GM06990 (cell line): ENCODE measurements at regions not wholly inside any gene's neighbourhood (a gene's known extent, or its start where the extent isn't known, plus 50 kb on each side); places are given as distances from the start of the nearest gene placed in this dataset.
"Not testable (repeated sequence)": the region's sequence is repeated elsewhere in the genome, so short reads cannot be mapped to it uniquely, and the experiment has no call there.

ENCODE experiments used
- DNase-seq: peaks from one replicate; pipeline ENCODE4 v3.0.0-alpha.2; 2011; ENCODE audit not compliant: insufficient read length; ENCODE audit errors: extremely low read depth
- H3K27me3 ChIP-seq: replicated peaks from 2 replicates; pipeline ENCODE4 v1.6.0; 2011; ENCODE audit warnings: low read length; ENCODE audit not compliant: control insufficient read depth, insufficient read depth
- H3K36me3 ChIP-seq: 2 replicates; pipeline ENCODE4 v1.5.1; 2011; ENCODE audit warnings: low read length; ENCODE audit not compliant: control insufficient read depth, insufficient read depth
- H3K4me3 ChIP-seq: replicated peaks from 2 replicates; pipeline ENCODE4 v1.5.1; 2011; ENCODE audit warnings: low read depth, mild to moderate bottlenecking, control low read depth, low read length
- TF ChIP-seq, protein P1 (sequence below): IDR thresholded peaks from 2 replicates; pipeline ENCODE4 v1.5.1; 2011; ENCODE audit warnings: low read length, control low read depth, mild to moderate bottlenecking, inconsistent platforms; ENCODE audit not compliant: insufficient read depth, poor library complexity, severe bottlenecking

- Histone ChIP-seq H3K27me3 (no peaks in the 10 kb centered on the region), H3K36me3 (no peaks in the 10 kb centered on the region), H3K4me3 (no peak overlapping the region)
- no peak for DNase-seq
- TF ChIP-seq, protein P1, sequence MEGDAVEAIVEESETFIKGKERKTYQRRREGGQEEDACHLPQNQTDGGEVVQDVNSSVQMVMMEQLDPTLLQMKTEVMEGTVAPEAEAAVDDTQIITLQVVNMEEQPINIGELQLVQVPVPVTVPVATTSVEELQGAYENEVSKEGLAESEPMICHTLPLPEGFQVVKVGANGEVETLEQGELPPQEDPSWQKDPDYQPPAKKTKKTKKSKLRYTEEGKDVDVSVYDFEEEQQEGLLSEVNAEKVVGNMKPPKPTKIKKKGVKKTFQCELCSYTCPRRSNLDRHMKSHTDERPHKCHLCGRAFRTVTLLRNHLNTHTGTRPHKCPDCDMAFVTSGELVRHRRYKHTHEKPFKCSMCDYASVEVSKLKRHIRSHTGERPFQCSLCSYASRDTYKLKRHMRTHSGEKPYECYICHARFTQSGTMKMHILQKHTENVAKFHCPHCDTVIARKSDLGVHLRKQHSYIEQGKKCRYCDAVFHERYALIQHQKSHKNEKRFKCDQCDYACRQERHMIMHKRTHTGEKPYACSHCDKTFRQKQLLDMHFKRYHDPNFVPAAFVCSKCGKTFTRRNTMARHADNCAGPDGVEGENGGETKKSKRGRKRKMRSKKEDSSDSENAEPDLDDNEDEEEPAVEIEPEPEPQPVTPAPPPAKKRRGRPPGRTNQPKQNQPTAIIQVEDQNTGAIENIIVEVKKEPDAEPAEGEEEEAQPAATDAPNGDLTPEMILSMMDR = no peak
Observed at GRCh38 chr6:106857771-106858652, 116.5 kb downstream of the CD24 start.

DNA sequence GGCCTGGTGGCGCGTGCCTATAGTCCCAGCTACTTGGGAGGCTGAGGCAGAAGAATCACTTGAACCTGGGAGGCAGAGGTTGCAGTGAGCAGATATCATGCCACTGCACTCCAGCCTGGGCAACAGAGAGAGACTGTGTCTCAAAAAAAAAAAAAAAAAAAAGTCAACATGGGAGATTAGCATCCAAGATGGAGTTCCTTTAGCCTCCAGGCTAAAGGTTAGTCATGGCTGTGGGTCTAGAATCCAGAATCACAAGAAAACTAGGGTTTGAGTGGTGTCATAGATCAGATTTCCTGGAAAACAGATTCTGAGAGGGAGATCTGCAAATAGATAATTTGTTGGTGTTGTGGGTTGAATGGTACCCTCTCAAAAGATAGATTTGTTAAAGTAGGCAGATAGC, 117.2 kb downstream of the CD24 start:
- DNase-seq, H3K4me3 ChIP-seq, H3K36me3 ChIP-seq, H3K27me3 ChIP-seq: not testable (repeated sequence)

DNA sequence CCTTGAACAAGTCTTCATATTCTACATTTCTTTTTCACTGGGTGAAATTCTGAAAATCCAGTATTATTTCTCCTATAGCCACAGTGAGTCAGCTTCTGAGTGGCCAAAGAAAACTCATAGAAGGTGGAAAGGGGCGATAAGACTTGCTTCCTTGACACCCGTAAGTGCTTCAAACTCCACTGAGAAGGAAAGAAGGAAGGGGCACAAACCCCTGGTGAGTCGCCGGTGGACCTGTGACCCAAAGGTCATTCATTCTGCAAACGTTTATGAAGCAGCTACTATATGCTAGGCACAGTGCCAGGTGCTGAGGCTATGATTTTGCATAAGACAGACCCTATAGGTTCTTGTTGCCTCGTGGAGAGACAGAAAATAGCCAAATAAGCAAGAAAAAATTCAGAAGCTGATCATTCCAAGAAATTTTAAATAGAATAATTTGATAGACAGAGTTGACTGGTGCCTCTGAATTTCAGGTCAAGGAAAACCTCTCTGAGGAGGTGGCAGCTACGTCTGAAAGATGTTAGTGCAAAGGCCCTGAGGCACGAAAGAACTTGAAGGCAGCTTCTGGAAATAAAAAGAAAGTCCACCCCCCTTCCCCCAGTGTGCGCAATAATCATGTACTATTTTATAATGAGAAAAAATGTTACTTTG, 118.2 kb downstream of the CD24 start:
- no peak for DNase-seq
- TF ChIP-seq, protein P1 = no peak
- Histone ChIP-seq H3K4me3 (no peak overlapping the region), H3K27me3 (no peaks in the 10 kb centered on the region), H3K36me3 (no peaks in the 10 kb centered on the region)

GRCh38 chr6:106855117-106855516, 119.4 kb downstream of the CD24 start:
- TF ChIP-seq, protein P1 = no peak
- Histone ChIP-seq H3K27me3 (no peaks in the 10 kb centered on the region), H3K4me3 (no peak overlapping the region), H3K36me3 (no peaks in the 10 kb centered on the region)
- no peak for DNase-seq

GRCh38 chr6:106849676-106850332, 124.7 kb downstream of the CD24 start:
- Histone ChIP-seq H3K27me3 (no peaks in the 10 kb centered on the region), H3K36me3 (no peaks in the 10 kb centered on the region), H3K4me3 (no peak overlapping the region)
- no peak for DNase-seq
- TF ChIP-seq, protein P1 = no peak

DNA sequence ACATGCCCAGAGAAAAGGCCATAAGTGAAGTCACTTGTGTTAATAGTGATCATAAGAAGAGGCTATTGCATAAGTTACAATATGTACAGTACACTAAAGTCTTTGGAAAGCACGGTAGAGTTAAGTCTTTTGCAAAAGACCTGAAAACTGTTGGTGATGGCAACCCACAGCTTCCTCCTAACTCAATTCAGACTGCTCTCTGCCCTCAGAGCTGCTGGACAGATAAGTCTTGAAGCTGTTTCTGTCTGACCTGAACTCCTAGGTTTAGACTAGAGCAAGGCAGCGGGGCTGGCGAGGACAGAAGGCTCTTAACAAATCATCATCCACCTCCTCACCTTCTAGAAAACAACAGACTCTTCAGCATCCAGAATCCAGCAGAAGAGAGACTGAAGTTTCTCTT, 125.4 kb downstream of the CD24 start:
- H3K36me3 ChIP-seq = no peaks in the 10 kb centered on the region
- H3K4me3 ChIP-seq = no peak overlapping the region
- no peak for DNase-seq
- TF ChIP-seq, protein P1 = no peak
- H3K27me3 ChIP-seq = no peaks in the 10 kb centered on the region
